ENCODE measurements at regions not wholly inside any gene's neighbourhood (a gene's known extent, or its start where the extent isn't known, plus 50 kb on each side); places are given as distances from the start of the nearest gene placed in this dataset.

DNA sequence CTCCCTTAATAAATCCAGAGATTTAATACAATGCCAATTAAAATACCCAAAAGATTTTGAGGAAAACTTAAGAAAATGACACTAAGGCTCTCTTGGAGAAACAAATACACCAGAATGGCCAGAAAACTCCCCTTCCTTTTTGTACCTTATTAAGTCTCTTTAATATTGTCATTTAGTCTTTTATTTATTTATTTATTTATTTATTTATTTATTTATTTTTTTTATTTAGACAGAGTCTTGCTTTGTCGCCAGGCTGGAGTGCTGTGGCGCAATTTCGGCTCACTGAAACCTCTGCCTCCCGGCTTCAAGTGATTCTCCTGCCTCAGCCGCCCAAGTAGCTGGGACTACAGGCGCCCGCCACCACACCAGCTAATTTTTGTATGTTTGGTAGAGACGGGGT lies 210.6 kb downstream of the DACT1 start:
- Histone ChIP-seq H3K4me1 (ENCODE audit: insufficient read depth, low read length) (no peaks in the 10 kb centered on the region), H3K27me3 (ENCODE audit: insufficient read depth, low read length) (no peaks in the 10 kb centered on the region), H3K4me3 (ENCODE audit: low read length in 2 of 2) (no peak overlapping the region), H3K9me3 (ENCODE audit: control insufficient read depth in 1 of 2, low read length in 2 of 2) (no peaks in the 10 kb centered on the region), H3K27ac (ENCODE audit: low read depth, low read length) (no peak overlapping the region), H3K36me3 (ENCODE audit: insufficient read depth, low read length) (no peaks in the 10 kb centered on the region)
- H3K27ac Mint-ChIP-seq: no peak overlapping the region
- no peak overlapping the region for H3K4me3 Mint-ChIP-seq
- DNase-seq: no peak
- H3K36me3 Mint-ChIP-seq: no peaks in the 10 kb centered on the region
- no peaks in the 10 kb centered on the region for H3K27me3 Mint-ChIP-seq
- ChIA-PET CTCF (ENCODE audit: partially characterized antibody) (no interaction called here), POLR2A (ENCODE audit: partially characterized antibody) (no interaction called here)
- intact Hi-C loops (cut with micrococcal nuclease): no loop called here
- H3K9me3 Mint-ChIP-seq: no peaks in the 10 kb centered on the region
- no peaks in the 10 kb centered on the region for H3K4me1 Mint-ChIP-seq

DNA sequence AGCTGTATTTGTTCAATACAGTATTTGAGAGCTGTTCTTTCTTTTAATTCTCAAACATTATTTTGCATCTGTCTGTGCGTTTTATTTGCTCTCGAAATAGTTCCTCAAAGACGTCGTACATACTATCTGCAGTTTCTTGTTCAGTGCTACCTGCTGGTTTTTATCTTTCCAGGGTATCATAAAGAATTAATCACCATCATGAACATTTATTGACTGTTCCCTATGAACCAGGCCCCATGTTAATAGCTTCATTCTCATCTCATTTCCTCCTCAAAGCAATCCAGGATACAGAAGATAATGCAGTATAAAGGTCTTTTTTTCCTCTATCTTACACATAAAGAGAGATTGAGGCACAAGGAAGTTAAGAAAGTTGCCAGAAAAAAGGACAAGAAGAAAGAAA lies 211.8 kb downstream of the DACT1 start:
- Mint-ChIP-seq H3K4me3 (no peak overlapping the region), H3K36me3 (no peaks in the 10 kb centered on the region), H3K9me3 (no peaks in the 10 kb centered on the region), H3K27me3 (no peaks in the 10 kb centered on the region), H3K27ac (no peak overlapping the region), H3K4me1 (no peaks in the 10 kb centered on the region)
- H3K36me3 ChIP-seq (ENCODE audit: insufficient read depth, low read length): no peaks in the 10 kb centered on the region
- ChIA-PET POLR2A (ENCODE audit: partially characterized antibody) (no interaction called here), CTCF (ENCODE audit: partially characterized antibody) (no interaction called here)
- H3K27me3 ChIP-seq (ENCODE audit: insufficient read depth, low read length): no peaks in the 10 kb centered on the region
- H3K27ac ChIP-seq (ENCODE audit: low read depth, low read length): no peak overlapping the region
- DNase-seq: no peak
- intact Hi-C loops (cut with micrococcal nuclease): no loop called here
- no peak overlapping the region for H3K4me3 ChIP-seq (ENCODE audit: low read length in 2 of 2)
- no peaks in the 10 kb centered on the region for H3K4me1 ChIP-seq (ENCODE audit: insufficient read depth, low read length)
- H3K9me3 ChIP-seq (ENCODE audit: control insufficient read depth in 1 of 2, low read length in 2 of 2): no peaks in the 10 kb centered on the region

DNA sequence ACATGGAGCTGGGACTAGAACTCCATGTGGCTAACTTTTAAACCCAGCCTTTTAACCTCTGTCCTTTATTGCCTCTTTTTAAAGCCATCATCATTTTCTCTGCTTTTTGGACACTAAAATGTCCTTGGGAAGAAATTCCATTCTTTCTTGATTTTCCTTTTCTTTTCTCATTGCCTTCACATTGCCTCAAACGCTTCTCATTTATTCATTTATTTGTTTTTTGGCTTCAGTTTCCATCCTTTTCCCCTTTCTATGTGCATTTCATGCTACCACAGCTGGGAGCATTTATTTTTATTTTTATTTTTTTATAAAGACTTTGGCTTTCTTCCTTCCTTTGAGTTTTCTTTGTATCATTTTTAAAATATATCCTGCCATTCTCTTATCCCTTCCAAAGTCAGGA lies 212.2 kb downstream of the DACT1 start:
- no peak overlapping the region for H3K4me3 ChIP-seq (ENCODE audit: low read length in 2 of 2)
- ChIA-PET POLR2A (ENCODE audit: partially characterized antibody) (no interaction called here), CTCF (ENCODE audit: partially characterized antibody) (no interaction called here)
- Mint-ChIP-seq H3K9me3 (no peaks in the 10 kb centered on the region), H3K36me3 (no peaks in the 10 kb centered on the region), H3K27me3 (no peaks in the 10 kb centered on the region), H3K27ac (no peak overlapping the region), H3K4me1 (no peaks in the 10 kb centered on the region), H3K4me3 (peak overlapping the region in 1 of 8 donors; percentile 4)
- intact Hi-C loops (cut with micrococcal nuclease): no loop called here
- no peaks in the 10 kb centered on the region for H3K4me1 ChIP-seq (ENCODE audit: insufficient read depth, low read length)
- H3K27me3 ChIP-seq (ENCODE audit: insufficient read depth, low read length): no peaks in the 10 kb centered on the region
- H3K36me3 ChIP-seq (ENCODE audit: insufficient read depth, low read length): no peaks in the 10 kb centered on the region
- H3K9me3 ChIP-seq (ENCODE audit: control insufficient read depth in 1 of 2, low read length in 2 of 2): no peaks in the 10 kb centered on the region
- DNase-seq: no peak
- no peak overlapping the region for H3K27ac ChIP-seq (ENCODE audit: low read depth, low read length)

DNA sequence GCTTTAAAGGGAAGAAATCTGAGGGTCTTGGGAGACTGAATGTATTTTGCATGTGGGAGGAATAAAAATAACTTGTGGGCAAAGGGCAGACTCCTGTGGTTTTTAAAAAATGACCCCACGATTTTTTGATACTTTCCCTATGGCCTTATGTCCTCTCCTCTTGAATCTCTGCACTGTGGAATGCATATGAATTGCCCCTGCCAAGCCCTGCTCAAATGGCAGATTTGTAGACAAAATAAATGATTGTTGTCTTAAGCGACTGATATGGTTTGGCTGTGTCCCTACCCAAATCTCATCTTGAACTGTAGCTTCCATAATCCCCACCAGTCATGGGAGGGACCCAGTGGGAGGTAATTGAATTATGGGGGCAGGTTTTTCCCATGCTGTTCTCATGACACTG lies 223.8 kb downstream of the DACT1 start:
- Mint-ChIP-seq H3K27me3 (peaks cover 1 to 3% of the 10 kb centered on the region in 2 donors), H3K4me3 (no peak overlapping the region), H3K9me3 (peaks cover 5 to 30% (median 20%) of the 10 kb centered on the region in 8 donors), H3K36me3 (no peaks in the 10 kb centered on the region), H3K27ac (no peak overlapping the region), H3K4me1 (no peaks in the 10 kb centered on the region)
- intact Hi-C loops (cut with micrococcal nuclease): no loop called here
- no peaks in the 10 kb centered on the region for H3K4me1 ChIP-seq (ENCODE audit: insufficient read depth, low read length)
- CTCF ChIA-PET (ENCODE audit: partially characterized antibody): no interaction called here
- no peaks in the 10 kb centered on the region for H3K27me3 ChIP-seq (ENCODE audit: insufficient read depth, low read length)
- POLR2A ChIA-PET (ENCODE audit: partially characterized antibody): no interaction called here
- no peaks in the 10 kb centered on the region for H3K36me3 ChIP-seq (ENCODE audit: insufficient read depth, low read length)
- no peaks in the 10 kb centered on the region for H3K9me3 ChIP-seq (ENCODE audit: control insufficient read depth in 1 of 2, low read length in 2 of 2)
- DNase-seq: no peak
- no peak overlapping the region for H3K27ac ChIP-seq (ENCODE audit: low read depth, low read length)
- no peak overlapping the region for H3K4me3 ChIP-seq (ENCODE audit: low read length in 2 of 2)

DNA sequence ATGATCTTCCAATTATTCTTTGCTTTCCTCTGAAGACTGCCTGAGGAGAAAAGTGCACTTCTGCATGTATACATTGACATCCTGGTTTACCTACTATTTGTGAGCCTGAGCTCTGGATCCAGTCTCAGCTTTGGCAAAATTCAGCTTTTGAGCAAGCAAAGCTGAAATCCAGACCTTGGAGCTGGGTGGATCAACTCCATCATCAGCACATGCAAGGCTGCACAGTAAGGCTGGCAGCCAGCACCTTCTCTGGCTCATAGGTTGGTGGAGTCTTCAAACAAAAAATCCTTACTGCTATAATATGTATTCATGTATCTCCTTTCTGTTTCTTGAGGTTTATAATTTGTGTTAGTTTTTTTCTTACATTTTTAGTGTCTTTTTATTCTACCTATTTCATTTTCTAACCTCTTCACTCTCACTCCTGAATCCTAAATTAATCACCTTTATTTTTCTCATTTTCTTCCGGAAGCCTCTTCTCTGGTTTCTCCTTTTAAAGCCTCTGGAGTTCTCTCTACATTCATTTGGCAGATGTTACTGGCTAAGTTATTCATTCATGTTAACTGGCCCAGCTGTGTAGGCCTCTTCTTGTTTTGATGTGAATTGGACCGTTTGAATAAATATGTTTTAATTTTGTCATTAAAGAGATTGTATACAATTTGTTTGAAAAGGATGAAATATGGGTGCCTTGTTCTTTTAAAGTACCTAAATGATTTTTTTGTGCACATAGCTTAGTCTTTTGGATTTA lies 224.8 kb downstream of the DACT1 start:
- ChIA-PET CTCF (ENCODE audit: partially characterized antibody) (no interaction called here), POLR2A (ENCODE audit: partially characterized antibody) (no interaction called here)
- H3K27me3 Mint-ChIP-seq: peaks cover 1 to 3% of the 10 kb centered on the region in 2 donors
- no peak overlapping the region for H3K4me3 ChIP-seq (ENCODE audit: low read length in 2 of 2)
- no peak overlapping the region for H3K4me3 Mint-ChIP-seq
- no peaks in the 10 kb centered on the region for H3K36me3 ChIP-seq (ENCODE audit: insufficient read depth, low read length)
- H3K9me3 ChIP-seq (ENCODE audit: control insufficient read depth in 1 of 2, low read length in 2 of 2): no peaks in the 10 kb centered on the region
- H3K36me3 Mint-ChIP-seq: no peaks in the 10 kb centered on the region
- H3K27ac Mint-ChIP-seq: no peak overlapping the region
- no peaks in the 10 kb centered on the region for H3K4me1 ChIP-seq (ENCODE audit: insufficient read depth, low read length)
- no peak for DNase-seq
- peaks cover 5 to 27% (median 20%) of the 10 kb centered on the region in 8 donors for H3K9me3 Mint-ChIP-seq
- H3K4me1 Mint-ChIP-seq: no peaks in the 10 kb centered on the region
- no peak overlapping the region for H3K27ac ChIP-seq (ENCODE audit: low read depth, low read length)
- H3K27me3 ChIP-seq (ENCODE audit: insufficient read depth, low read length): no peaks in the 10 kb centered on the region
- intact Hi-C loops (cut with micrococcal nuclease): no loop called here

DNA sequence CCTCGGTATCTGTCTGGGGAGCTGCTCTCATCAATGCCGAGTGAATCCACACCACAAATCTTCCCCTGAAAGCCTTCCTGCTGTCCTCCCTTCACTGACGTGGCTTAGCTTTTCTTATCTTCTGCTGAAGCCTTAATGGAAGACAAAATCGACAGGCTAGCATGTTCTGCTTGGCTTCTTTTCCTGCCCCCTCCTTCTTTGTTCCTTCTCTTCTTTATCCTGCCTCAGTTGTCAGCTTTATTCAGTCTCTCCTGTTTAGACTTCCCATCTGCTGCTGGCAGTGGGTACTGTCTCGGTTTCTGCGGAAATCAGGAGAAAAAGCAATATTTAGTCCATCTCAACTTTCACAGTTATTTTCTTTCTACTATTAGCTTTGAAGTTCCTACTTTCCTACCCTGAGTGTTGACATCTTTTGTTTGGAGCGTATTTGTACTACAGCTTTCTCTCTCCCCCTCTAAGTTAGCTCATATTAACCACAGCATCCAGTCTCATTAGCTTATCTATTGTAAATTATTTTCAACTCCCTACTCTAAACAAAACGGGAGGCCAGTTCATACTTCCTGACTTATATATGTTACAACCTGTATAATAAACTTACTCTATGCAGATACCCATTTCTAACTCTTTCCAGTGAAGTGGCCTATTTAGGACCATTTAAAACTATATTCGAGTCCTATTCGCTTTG lies 226.0 kb downstream of the DACT1 start:
- Mint-ChIP-seq H3K4me1 (no peaks in the 10 kb centered on the region), H3K4me3 (no peak overlapping the region), H3K9me3 (peaks cover 3 to 17% (median 14%) of the 10 kb centered on the region in 8 donors), H3K27me3 (peaks cover 1 to 5% of the 10 kb centered on the region in 2 donors), H3K36me3 (no peaks in the 10 kb centered on the region), H3K27ac (no peak overlapping the region)
- DNase-seq: no peak
- no peak overlapping the region for H3K4me3 ChIP-seq (ENCODE audit: low read length in 2 of 2)
- no peaks in the 10 kb centered on the region for H3K4me1 ChIP-seq (ENCODE audit: insufficient read depth, low read length)
- H3K36me3 ChIP-seq (ENCODE audit: insufficient read depth, low read length): no peaks in the 10 kb centered on the region
- no peaks in the 10 kb centered on the region for H3K9me3 ChIP-seq (ENCODE audit: control insufficient read depth in 1 of 2, low read length in 2 of 2)
- POLR2A ChIA-PET (ENCODE audit: partially characterized antibody): no interaction called here
- no peak overlapping the region for H3K27ac ChIP-seq (ENCODE audit: low read depth, low read length)
- no peaks in the 10 kb centered on the region for H3K27me3 ChIP-seq (ENCODE audit: insufficient read depth, low read length)
- intact Hi-C loops (cut with micrococcal nuclease): no loop called here
- CTCF ChIA-PET (ENCODE audit: partially characterized antibody): no interaction called here

DNA sequence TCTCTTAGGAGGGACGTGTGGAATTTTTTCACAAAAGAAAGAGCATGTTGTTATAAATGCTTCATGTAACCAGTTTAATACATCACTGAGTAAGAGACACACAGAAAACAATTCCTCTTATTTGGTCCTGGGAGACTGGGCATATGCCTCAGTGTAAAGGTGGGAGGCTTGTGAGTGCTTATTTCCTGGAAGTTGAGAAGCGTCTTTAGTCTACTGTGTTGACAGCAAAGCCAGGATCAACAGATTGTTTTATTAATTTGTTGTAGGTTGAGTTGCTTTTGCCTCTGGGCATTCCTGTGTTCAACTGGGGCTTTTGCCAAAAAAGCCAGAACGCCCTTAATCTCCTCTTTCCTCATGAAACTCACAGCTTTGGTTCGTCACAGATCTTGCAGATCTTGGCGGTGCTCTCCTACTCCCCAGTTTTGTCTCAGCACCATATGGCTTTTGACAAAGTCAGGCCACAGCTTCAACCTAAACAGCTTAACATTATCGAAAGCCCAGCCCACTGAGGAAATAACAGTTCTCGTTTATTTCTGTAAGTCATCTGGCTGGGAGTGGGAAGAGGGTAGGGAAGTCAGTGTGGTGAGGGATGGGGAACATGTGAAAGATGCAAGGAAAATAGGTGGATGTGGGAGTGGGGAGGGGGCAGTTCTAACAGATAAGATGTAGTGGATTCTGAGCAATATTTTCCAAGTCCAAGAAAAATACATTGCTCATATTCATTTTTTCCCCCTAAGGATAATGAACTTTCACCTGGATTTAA lies 227.2 kb downstream of the DACT1 start:
- no peaks in the 10 kb centered on the region for H3K36me3 ChIP-seq (ENCODE audit: insufficient read depth, low read length)
- Mint-ChIP-seq H3K27ac (no peak overlapping the region), H3K9me3 (peaks cover 0 to 8% (median 6%) of the 10 kb centered on the region in 8 donors), H3K27me3 (peaks cover 0 to 5% of the 10 kb centered on the region in 2 donors), H3K4me1 (no peaks in the 10 kb centered on the region), H3K4me3 (no peak overlapping the region), H3K36me3 (no peaks in the 10 kb centered on the region)
- no peaks in the 10 kb centered on the region for H3K9me3 ChIP-seq (ENCODE audit: control insufficient read depth in 1 of 2, low read length in 2 of 2)
- intact Hi-C loops (cut with micrococcal nuclease): no loop called here
- no peaks in the 10 kb centered on the region for H3K27me3 ChIP-seq (ENCODE audit: insufficient read depth, low read length)
- H3K4me3 ChIP-seq (ENCODE audit: low read length in 2 of 2): no peak overlapping the region
- ChIA-PET CTCF (ENCODE audit: partially characterized antibody) (no interaction called here), POLR2A (ENCODE audit: partially characterized antibody) (no interaction called here)
- no peak overlapping the region for H3K27ac ChIP-seq (ENCODE audit: low read depth, low read length)
- H3K4me1 ChIP-seq (ENCODE audit: insufficient read depth, low read length): no peaks in the 10 kb centered on the region
- no peak for DNase-seq
